Pancreas (tissue), 10 donors: ENCODE measurements at regions not wholly inside any gene's neighbourhood (a gene's known extent, or its start where the extent isn't known, plus 50 kb on each side); places are given as distances from the start of the nearest gene placed in this dataset.
"Not testable (repeated sequence)": the region's sequence is repeated elsewhere in the genome, so short reads cannot be mapped to it uniquely, and the experiment has no call there.

Experiments
- ATAC-seq, 4 donors: fragments of 200-7000 bp; cut with Tn5 transposase; one replicate each; pipeline versions ENCODE4 v1.8.0 to v1.9.1; 2020; ENCODE audit warnings: mild to moderate bottlenecking in 4 of 4, moderate library complexity in 4 of 4
- DNase-seq, 6 donors: peaks; one replicate each; pipeline ENCODE4 v3.0.0-alpha.2; 2020
- FAIRE-seq: peaks from 2 replicates; lab custom pipeline; 2012; peaks lifted over from hg19 to GRCh38; lab: Jason Lieb, UNC
- H3K27ac ChIP-seq, 4 donors: fragments of 200-600 bp; sonication (generic); 1 replicate in 3 of 4; 2 replicates in 1 of 4; pipeline versions ENCODE4 v1.5.0 to v1.8.0; 2020
- H3K27me3 ChIP-seq, 4 donors: fragments of 200-600 bp; one replicate each; pipeline ENCODE4 v1.8.0; 2021
- H3K36me3 ChIP-seq, 3 donors: fragments of 200-600 bp; sonication (generic) in 1 of 3; one replicate each; pipeline versions ENCODE4 v1.5.0 to v1.8.0; 2020 to 2021
- H3K4me1 ChIP-seq, 3 donors: fragments of 200-600 bp; one replicate each; pipeline ENCODE4 v1.8.0; 2021
- H3K4me3 ChIP-seq, 4 donors: fragments of 200-600 bp; sonication (generic) in 2 of 4; one replicate each; pipeline versions ENCODE4 v1.5.0 to v1.8.0; 2020 to 2021
- H3K9me3 ChIP-seq, 4 donors: fragments of 200-600 bp; one replicate each; pipeline ENCODE4 v1.8.0; 2021
- WGBS, 2 donors: extraction: QIAGEN DNeasy Blood & Tissue Kit; methylation state at CpG; one replicate each; pipeline ENCODE4 v1.1.7; 2013; 5-methylcytosine and 5-hydroxymethylcytosine counted together
- intact Hi-C, 3 donors: fragments of 100-400 bp; cut with DNase I; formaldehyde crosslinking; loops; one replicate each; pipeline versions ENCODE4 v1.11.1 to v1.14.2; 2022
- TF ChIP-seq, protein P1 (sequence below), 4 donors: fragments of 200-600 bp; sonication (generic) in 3 of 4; IDR thresholded peaks; one replicate each; pipeline versions ENCODE4 v1.5.0 to v1.8.0; 2021; ENCODE audit warnings: antibody characterized with exemption in 4 of 4
- donor health status: healthy with polysubstance abuse.
- donor health status: DM: no; HTN: no; CAD: no; lungs with moderate emphysema.
- donor health status: DM: no; HTN: no; CAD: no.
- donor health status: control.
- donor health status: control.
- donor health status: Bipolar disorder and iron deficiency.
- donor health status: DM: yes; HTN: yes; CAD: no.
- donor health status: DM: no; HTN: no; CAD: no.
- donor health status: DM: no; HTN: no; CAD: no.
- donor health status: DM: yes; HTN: yes; CAD: no.

DNA sequence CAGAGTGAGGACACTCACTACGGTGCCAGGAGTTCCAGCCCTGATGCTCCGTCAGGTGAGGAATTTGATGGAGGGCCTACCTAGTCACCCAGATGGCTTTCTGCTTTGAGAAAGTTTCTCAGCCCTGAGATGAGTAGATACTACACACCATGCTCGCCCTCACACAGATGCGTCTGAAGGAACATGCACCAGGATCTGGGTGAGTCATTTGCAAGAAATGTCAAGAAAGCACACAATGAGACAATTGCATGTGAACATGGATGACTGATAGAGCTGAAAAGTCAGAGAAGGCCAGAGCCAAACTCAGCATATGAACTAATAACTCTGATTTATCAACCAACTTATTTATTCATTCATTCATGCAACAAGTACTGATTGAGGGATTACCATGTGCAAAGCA is 483.9 kb downstream of the OMA1 start:
- 79 to 90% methylated on average over 4 of the region's 4 CpGs for WGBS, 2 donors
- ATAC-seq, result no peak
- intact Hi-C loops, result no loop called here
- H3K27me3 ChIP-seq, result no peaks in the 10 kb centered on the region
- FAIRE-seq, result no peak
- H3K36me3 ChIP-seq, result no peaks in the 10 kb centered on the region
- no peaks in the 10 kb centered on the region for H3K4me1 ChIP-seq
- H3K9me3 ChIP-seq, result no peaks in the 10 kb centered on the region
- no peak overlapping the region for H3K27ac ChIP-seq
- no peak for DNase-seq
- no peak overlapping the region for H3K4me3 ChIP-seq
- TF ChIP-seq, protein P1, sequence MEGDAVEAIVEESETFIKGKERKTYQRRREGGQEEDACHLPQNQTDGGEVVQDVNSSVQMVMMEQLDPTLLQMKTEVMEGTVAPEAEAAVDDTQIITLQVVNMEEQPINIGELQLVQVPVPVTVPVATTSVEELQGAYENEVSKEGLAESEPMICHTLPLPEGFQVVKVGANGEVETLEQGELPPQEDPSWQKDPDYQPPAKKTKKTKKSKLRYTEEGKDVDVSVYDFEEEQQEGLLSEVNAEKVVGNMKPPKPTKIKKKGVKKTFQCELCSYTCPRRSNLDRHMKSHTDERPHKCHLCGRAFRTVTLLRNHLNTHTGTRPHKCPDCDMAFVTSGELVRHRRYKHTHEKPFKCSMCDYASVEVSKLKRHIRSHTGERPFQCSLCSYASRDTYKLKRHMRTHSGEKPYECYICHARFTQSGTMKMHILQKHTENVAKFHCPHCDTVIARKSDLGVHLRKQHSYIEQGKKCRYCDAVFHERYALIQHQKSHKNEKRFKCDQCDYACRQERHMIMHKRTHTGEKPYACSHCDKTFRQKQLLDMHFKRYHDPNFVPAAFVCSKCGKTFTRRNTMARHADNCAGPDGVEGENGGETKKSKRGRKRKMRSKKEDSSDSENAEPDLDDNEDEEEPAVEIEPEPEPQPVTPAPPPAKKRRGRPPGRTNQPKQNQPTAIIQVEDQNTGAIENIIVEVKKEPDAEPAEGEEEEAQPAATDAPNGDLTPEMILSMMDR (IDR thresholded peaks at IDR 0.05), result no peak

DNA sequence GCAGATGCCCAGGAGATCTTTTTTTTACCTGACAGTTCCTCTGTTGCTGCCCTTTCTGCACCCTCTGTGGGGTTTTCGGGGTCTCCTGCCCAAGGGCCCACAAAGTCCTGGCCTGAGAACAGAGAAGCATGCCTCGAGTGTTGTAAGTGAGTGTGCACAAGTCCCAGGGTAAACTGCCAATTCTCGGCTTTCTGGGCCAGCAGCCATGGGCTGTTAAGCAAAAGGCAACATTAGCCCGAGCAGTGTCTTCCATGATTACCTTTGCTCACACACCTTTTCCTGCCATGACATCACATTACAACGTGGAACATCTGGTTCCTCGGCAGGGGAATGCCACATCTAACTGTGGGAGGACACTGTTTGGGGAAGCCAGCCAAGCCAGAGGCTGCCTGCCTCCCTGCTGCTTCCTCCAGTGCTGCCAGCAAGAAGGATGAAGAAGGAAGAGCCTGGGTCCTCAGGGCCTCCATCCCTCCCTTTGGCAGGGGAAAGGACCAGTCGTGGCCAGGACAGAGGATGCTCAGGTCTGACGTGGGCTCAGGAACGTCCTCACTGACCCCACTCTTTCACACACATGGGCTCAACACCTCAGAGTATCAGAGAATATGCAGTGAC is 485.9 kb downstream of the OMA1 start:
- 37 to 58% methylated on average over 9 of the region's 9 CpGs for WGBS, 2 donors
- Histone ChIP-seq H3K4me3 (no peak overlapping the region), H3K27me3 (no peaks in the 10 kb centered on the region), H3K27ac (no peak overlapping the region), H3K4me1 (no peaks in the 10 kb centered on the region), H3K9me3 (no peaks in the 10 kb centered on the region), H3K36me3 (no peaks in the 10 kb centered on the region)
- intact Hi-C loops, result no loop called here
- ATAC-seq (no peak), DNase-seq (no peak), FAIRE-seq (no peak)
- TF ChIP-seq, protein P1 (IDR thresholded peaks at IDR 0.05), result no peak

DNA sequence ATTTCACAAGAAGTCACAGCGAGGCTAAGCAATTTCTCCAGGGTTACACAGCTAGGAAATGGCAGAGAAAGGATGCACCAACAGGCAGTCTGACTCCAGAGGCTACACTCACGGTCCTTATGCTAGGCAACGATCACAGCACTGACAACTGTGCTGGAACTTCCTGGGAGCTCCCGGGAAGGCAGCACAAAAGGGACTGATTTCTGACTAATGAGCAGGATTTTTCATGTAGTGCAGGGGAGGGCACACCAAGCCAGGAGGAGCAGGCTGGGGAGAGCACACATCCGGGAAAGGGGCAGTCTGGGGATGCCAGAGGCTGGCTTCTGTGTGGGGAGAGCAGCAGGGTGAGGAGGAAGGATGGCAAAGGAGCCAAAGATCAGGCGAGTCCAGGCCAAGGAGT is 486.7 kb downstream of the OMA1 start:
- ATAC-seq (no peak), FAIRE-seq (no peak), DNase-seq (no peak)
- Histone ChIP-seq H3K4me1 (no peaks in the 10 kb centered on the region), H3K27me3 (no peaks in the 10 kb centered on the region), H3K9me3 (no peaks in the 10 kb centered on the region), H3K27ac (no peak overlapping the region), H3K36me3 (no peaks in the 10 kb centered on the region), H3K4me3 (no peak overlapping the region)
- TF ChIP-seq, protein P1 (IDR thresholded peaks at IDR 0.05), result no peak
- intact Hi-C loops, result no loop called here
- WGBS, 2 donors, result 39 to 63% methylated on average over 6 of the region's 6 CpGs

DNA sequence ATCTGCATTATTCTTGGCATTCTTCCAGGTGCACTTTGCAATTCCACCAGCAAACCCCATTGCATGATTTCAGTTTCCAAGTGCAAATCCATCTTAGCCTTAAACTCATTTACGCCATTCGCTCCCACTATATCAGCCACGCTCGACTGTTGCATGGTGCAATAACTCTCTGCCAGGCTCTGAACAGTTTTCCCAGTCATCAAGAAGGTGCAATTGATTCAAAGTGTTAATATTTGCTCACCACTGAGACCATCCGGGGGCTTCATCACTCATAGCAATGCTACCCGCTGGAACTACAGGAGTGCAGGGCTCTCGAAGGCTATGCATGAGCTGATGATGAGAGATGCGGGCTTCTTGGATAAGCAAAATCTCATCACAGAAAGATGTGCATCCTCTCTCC is 488.2 kb downstream of the OMA1 start:
- no peak for FAIRE-seq

DNA sequence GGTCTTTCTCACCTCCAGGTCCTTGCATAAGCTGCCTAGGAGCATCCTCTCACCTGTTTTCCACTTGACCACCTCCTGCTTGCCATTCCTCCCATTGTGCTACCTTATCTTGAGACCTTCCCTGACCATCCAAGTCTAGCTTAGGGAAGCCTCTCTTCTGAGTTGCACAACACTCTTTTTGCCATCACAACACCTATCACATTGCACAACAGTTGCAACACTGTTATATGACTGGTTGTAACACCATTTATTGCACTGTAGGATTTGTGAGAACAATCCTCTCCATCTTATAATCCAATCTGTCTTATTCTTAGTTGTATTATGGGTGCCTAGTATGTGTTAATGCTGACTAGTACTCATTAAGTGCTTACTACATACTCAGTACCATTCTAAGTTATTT is 488.7 kb downstream of the OMA1 start:
- H3K9me3 ChIP-seq, result no peaks in the 10 kb centered on the region
- ATAC-seq (no peak), FAIRE-seq (no peak), DNase-seq (no peak)
- H3K4me3 ChIP-seq, result no peak overlapping the region
- TF ChIP-seq, protein P1 (IDR thresholded peaks at IDR 0.05), result no peak
- no peak overlapping the region for H3K27ac ChIP-seq
- no peaks in the 10 kb centered on the region for H3K36me3 ChIP-seq
- H3K4me1 ChIP-seq, result no peaks in the 10 kb centered on the region
- intact Hi-C loops, result no loop called here
- no peaks in the 10 kb centered on the region for H3K27me3 ChIP-seq

More for the DNA sequence above, 488.2 kb downstream of the OMA1 start:
- WGBS, 2 donors, result 51 to 66% methylated on average over 8 of the region's 8 CpGs
- intact Hi-C loops, result no loop called here
- no peak for ATAC-seq
- Histone ChIP-seq H3K27ac (no peak overlapping the region), H3K4me1 (no peaks in the 10 kb centered on the region), H3K36me3 (no peaks in the 10 kb centered on the region), H3K27me3 (no peaks in the 10 kb centered on the region), H3K9me3 (no peaks in the 10 kb centered on the region), H3K4me3 (no peak overlapping the region)
- DNase-seq, result no peak
- TF ChIP-seq, protein P1 (IDR thresholded peaks at IDR 0.05), result no peak

DNA sequence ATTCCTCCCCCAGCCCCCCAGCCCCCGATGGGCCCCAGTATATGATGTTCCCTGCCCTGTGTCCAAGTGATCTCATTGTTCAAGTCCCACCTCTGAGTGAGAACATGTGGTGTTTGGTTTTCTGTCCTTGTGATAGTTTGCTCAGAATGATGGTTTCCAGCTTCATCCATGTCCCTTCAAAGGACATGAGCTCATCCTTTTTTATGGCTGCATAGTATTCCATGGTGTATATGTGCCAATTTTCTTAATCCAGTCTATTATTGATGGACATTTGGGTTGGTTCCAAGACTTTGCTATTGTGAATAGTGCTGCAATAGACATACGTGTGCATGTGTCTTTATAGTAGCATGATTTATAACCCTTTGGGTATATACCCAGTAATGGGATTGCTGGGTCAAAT is 495.3 kb downstream of the OMA1 start:
- ATAC-seq, H3K4me3 ChIP-seq, intact Hi-C loops, H3K4me1 ChIP-seq, H3K27me3 ChIP-seq, H3K9me3 ChIP-seq, H3K36me3 ChIP-seq, DNase-seq, H3K27ac ChIP-seq, FAIRE-seq: not testable (repeated sequence)
- WGBS, 2 donors, result 74 to 90% methylated on average over 2 of the region's 2 CpGs
